ENCODE measurements at regions not wholly inside any gene's neighbourhood (a gene's known extent, or its start where the extent isn't known, plus 50 kb on each side); places are given as distances from the start of the nearest gene placed in this dataset.
"Not testable (repeated sequence)": the region's sequence is repeated elsewhere in the genome, so short reads cannot be mapped to it uniquely, and the experiment has no call there.

DNA sequence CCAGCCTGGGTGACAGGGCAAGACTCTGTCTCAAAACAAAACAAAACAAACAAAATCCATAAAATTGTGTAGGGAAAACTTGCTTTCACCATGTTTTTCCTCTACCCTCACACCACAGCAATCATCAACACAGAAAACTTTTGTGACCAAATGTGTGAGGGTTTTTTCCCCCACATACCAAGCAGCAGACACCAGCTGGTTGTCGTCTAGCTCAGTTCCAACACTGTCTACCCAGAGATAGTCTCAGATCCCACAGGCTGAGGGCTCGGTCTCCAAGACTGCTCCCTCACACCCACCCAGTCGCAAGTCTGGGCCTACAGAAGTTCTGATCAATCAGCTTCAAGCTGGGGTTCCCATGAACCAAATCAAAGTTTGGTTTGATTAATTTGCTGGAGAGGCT lies 322.4 kb upstream of the MAGI2 start:
- DNase-seq: no peak

DNA sequence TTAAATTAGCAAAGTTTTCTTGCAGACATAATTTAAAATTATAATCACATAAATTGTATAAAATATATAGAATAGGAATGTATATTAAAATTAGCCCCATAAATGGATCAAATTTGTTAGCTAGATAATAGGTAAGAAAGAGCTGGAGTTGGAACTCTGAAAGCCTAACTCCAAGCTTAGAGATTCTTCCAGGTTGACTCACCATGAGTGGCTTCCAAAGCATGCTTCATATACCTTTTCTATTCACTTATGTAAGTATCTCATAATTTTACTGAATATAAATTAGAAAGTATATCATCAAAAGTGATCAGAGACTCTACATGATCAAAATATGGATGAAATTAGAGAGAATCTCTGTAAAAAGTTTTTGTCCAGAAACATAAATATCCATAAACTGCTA lies 320.7 kb upstream of the MAGI2 start:
- DNase-seq: no peak

- no peak for DNase-seq
Observed at GRCh38 chr7:79770970-79771369, 317.5 kb upstream of the MAGI2 start.

GRCh38 chr7:79770063-79770462 lies 316.6 kb upstream of the MAGI2 start:
- no peak for DNase-seq

GRCh38 chr7:79767876-79768560 lies 314.6 kb upstream of the MAGI2 start:
- not testable (repeated sequence) for DNase-seq

DNA sequence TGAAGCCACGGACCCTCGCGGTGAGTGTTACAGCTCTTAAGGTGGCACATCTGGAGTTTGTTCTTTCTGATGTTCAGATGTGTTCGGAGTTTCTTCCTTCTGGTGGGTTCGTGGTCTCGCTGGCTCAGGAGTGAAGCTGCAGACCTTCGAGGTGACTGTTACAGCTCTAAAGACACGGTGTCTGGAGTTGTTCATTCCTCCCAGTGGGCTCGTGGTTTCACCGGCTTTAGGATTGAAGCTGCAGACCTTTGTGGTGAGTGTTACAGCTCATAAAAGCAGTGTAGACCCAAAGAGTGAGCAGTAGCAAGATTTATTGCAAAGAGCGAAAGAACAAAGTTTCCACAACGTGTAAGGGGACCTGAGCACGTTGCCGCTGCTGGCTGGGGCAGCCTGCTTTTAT lies 313.7 kb upstream of the MAGI2 start:
- not testable (repeated sequence) for DNase-seq

DNA sequence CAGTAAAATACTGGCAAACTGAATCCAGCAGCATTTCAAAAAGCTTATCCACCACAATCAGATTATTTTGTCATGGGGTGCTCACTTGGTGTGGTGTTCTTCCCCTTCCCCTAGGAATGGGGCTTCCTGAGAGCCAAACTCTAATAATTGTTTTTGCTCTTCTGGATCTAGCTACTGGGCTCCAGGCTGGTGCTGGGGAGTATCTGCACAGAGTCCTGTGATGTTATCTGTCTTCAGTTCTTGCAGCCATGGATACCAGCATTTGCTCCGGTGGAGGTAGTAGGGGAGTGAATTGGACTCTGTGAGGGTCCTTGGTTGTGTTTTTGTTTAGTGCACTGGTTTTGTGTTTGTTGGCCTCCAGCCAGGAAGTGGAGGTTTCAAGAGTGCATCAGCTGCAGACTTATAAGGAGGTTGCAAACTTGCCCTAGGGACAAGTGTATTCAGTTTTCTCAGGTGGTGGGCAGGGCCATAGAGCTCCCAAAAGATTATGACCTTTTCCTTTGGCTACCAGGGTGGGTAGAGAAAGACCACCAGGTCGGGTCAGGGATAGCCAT lies 308.5 kb upstream of the MAGI2 start:
- DNase-seq: no peak

GRCh38 chr7:79750941-79751340 lies 297.5 kb upstream of the MAGI2 start:
- not testable (repeated sequence) for DNase-seq

DNA sequence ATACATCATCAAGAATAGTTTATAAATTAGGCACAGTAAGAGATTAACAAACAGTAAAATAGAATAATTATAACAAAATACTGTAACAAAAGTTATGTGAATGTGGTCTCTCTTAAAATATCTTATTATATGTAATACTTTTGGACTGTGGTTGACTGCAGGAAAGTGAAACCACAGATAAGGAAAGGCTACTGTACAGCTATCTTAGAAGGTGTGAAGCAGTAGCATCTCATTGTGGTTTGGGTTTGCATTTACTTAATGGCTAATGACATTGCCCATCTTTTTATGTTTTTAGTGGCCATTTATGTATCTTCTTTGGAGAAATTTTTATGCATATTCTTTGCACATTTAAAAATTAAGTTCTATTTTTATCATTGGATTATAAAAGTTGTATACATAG lies 296.4 kb upstream of the MAGI2 start:
- DNase-seq: no peak

- no peak for DNase-seq
Observed at GRCh38 chr7:79741684-79742083, 288.2 kb upstream of the MAGI2 start.

DNA sequence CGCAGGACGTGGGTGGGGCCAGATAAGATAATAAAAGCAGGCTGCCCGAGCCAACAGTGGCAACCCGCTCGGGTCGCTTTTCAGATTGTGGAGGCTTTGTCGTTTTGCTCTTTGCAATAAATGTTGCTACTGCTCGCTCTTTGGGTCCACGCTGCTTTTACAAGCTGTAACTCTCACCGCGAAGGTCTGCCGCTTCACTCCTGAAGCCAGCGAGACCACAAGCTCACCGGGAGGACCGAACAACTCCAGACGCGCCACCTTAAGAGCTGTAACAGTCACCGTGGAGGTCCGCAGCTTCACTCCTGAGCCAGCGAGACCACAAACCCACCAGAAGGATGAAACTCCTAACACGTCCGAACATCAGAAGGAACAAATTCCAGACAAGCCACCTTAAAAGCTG lies 286.6 kb upstream of the MAGI2 start:
- DNase-seq: no peak

DNA sequence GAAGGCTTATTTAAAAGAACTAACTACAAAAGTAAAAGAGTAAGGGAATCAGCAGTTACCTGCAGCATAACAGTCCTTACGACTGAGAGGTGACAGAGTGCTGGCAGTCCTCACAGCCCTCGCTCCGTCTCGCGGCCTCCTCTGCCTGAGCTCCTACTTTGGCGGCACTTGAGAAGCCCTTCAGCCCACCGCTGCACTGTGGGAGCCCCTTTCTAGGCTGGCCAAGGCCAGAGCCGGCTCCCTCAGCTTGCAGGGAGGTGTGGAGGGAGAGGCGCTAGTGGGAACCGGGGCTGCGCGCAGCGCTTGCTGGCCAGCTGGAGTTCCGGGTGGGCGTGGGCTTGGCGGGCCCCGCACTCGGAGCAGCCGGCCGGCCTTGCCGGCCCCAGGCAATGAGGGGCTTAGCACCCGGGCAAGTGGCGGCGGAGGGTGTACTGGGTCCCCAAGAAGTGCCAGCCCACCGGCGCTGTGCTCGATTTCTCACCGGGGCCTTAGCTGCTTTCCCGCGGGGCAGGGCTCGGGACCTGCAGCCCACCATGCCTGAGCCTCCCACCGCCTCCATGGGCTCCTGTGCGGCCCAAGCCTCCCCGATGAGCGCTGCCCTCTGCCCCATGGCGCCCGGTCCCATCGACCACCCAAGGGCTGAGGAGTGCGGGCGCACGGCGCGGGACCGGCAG lies 285.7 kb upstream of the MAGI2 start:
- DNase-seq: not testable (repeated sequence)

DNA sequence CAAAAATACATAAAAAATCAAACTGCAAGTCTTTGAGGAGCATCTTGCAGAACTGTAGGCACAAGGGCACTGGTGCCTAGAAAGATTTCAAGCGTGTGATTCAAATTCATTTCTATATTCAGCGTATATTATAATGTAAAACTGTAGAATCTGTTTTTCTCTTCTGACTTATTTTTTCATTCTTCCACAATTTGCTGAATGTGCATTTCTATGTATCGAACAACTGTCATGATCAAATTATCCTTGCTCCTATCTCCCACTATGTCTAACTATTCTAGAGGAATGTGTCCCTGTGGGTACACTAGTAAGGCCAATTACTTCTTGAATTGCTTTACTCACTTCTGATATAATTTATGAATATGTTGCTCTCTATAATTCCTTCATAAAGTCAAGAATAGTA lies 283.0 kb upstream of the MAGI2 start:
- DNase-seq: no peak

DNA sequence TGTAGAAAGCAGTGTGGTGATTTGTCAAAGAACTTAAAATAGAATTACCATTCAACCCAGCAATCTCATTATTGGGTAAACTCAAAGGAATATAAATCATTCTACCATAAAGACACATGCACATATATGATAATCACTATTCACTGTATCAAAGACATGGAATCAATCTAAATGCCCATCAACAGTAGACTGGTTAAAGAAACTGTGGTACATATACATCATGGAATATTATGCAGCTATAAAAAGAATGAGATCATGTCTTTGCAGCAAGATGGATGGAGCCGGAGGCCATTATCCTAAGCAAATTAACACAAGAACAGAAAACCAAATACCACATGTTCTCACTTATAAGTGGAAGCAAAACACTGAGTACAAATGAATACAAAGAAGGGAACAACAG lies 281.5 kb upstream of the MAGI2 start:
- DNase-seq: no peak

DNA sequence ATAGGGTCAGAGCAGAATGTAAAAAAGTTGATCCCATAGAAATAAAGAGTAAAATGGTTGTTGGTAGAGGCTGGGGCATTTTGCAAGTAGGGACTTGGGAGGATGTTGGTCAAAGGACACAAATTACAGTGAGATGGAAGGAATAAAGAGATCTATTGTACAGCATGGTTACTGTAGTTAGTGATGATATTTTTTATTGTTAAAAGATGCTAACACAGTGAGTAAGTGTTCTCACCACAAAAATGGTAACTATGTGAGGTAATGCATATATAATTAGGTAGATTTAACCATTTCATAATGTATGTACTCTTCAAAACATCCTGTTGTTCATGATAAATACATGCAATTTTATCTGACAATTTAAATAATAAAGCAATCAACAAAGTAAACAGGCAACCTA lies 280.7 kb upstream of the MAGI2 start:
- DNase-seq: no peak

GRCh38 chr7:79732535-79732934 lies 279.1 kb upstream of the MAGI2 start:
- DNase-seq: no peak

GRCh38 chr7:79730971-79731370 lies 277.5 kb upstream of the MAGI2 start:
- DNase-seq: no peak

DNA sequence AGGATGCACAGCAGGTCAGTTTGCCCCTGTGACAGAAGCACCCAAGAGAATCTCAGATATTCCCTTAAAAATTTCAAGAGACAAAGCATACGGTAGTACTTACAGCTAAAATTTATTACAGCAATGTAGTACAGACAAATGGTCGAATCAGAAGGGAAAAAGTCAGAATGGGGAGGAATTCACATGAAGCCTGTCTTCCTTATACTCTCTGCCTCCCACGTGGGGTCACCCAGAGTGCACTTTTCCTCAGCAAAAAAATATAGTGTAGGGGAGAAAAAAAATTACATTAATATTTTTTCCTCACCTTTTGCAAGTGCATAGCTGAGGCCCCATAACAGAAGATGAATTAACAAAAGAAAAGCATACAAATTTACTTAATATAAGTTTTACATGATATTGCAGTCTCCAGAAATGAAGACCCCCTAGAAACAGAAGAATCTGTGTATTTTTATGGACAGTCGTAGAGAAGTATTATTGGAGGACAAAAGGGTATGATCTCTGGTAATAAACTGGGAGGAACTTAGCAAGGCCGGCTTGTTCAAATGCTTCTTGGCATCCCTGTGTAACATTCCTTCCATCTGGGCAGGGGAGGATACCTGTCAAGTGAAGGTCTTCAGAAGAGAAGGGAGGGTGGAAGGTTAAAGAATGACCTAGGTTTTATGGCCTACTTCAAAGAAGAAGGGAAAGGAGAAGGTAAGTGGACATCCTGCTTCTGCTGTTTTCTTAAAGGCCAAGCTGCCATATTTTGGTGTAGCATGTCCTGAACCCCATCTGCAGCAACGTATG lies 270.6 kb upstream of the MAGI2 start:
- DNase-seq: no peak

GRCh38 chr7:79722217-79722616 lies 268.8 kb upstream of the MAGI2 start:
- no peak for DNase-seq

DNA sequence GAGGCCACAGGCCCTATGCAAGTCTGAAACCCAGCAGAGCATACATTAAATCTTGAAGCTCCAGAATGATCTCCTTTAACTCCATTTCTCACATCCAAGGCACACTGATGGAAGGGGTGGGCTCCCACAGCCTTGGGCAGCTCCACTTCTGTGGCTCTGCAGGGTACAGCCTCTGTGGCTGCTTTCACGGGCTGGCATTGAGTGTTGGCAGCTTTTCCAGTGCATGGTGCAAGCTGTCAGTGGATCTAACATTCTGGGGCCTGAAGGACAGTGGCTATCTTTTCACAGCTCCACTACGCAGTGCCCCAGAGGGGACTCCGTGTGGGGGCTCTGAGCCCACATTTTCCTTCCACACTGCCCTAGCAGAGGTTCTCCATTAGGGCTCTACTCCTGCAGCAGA lies 265.7 kb upstream of the MAGI2 start:
- no peak for DNase-seq

GRCh38 chr7:79716329-79716728 lies 262.9 kb upstream of the MAGI2 start:
- DNase-seq: no peak

GRCh38 chr7:79714081-79714480 lies 260.6 kb upstream of the MAGI2 start:
- DNase-seq: no peak

GRCh38 chr7:79713276-79713675 lies 259.8 kb upstream of the MAGI2 start:
- DNase-seq: no peak

- no peak for DNase-seq
Observed at GRCh38 chr7:79711660-79712059, 258.2 kb upstream of the MAGI2 start.

Measured in CD4-positive, alpha-beta T cell treated with Interleukin-4 for 1 hour (primary cell).